B cell (primary cell): ENCODE measurements at regions not wholly inside any gene's neighbourhood (a gene's known extent, or its start where the extent isn't known, plus 50 kb on each side); places are given as distances from the start of the nearest gene placed in this dataset.

Experiments
- CTCF ChIP-seq: fragments of 200-600 bp; IDR thresholded peaks from one replicate; pipeline ENCODE4 v1.8.0; 2022; ENCODE audit warnings: antibody characterized with exemption, mild to moderate bottlenecking
- EZH2 ChIP-seq: IDR thresholded peaks from 2 replicates; pipeline ENCODE4 v1.6.1; 2012; ENCODE audit warnings: borderline replicate concordance, low read depth, mild to moderate bottlenecking, moderate library complexity, low read length; ENCODE audit not compliant: insufficient read depth, poor library complexity, severe bottlenecking

DNA sequence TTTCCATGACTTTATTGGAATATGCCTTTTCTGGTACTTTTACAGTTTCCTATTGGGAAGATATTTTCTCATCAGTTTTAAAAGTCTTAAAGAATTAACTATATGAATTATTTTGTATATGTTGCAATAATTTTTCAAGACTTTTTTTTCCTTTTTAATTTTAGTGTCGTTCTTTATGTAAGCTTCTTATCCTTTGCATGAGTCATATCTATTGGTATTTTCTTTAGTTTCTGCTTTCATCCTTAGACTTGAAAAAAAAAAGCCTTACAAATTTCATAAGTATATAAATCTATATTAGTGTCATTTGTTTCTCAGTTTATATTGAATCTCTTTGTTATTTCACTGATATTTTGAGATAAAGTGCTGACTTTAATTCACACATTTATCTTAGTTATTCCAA, 94.9 kb downstream of the DSEL start:
- TF ChIP-seq CTCF (no peak), EZH2 (no peak)
